IMR-90 (cell line): ENCODE measurements at regions not wholly inside any gene's neighbourhood (a gene's known extent, or its start where the extent isn't known, plus 50 kb on each side); places are given as distances from the start of the nearest gene placed in this dataset.

Experiments used
- ATAC-seq: fragments of 200-7000 bp; cut with Tn5 transposase; 2 replicates; pipeline ENCODE4 v1.9.1; 2020; ENCODE audit warnings: low read depth, mild to moderate bottlenecking, moderate library complexity
- BruUV-seq: library from RNA; stranded (reverse); fragments of 400-500 nt; replicated peaks from 2 replicates; lab custom pipeline; 2021; lab: Mats Ljungman, UMichigan
- CTCF ChIA-PET: fragments of 300-600 bp; formaldehyde crosslinking; extraction: SDS; loops from one replicate; lab custom pipeline; 2021; ENCODE audit warnings: antibody characterized with exemption; lab: Yijun Ruan, JAX
- POLR2A ChIA-PET: fragments of 300-600 bp; sonication (Branson Sonifier 250); formaldehyde crosslinking; loops from one replicate; lab custom pipeline; 2022; ENCODE audit warnings: antibody characterized with exemption; ENCODE audit not compliant: unreplicated experiment; lab: Charles Lee
- DNase-seq: peaks from one replicate; pipeline ENCODE4 v3.0.0; 2013
- H2AFZ ChIP-seq: replicated peaks from 2 replicates; pipeline ENCODE3; 2013; ENCODE audit warnings: low read length, mild to moderate bottlenecking; ENCODE audit not compliant: poor library complexity
- H2AK5ac ChIP-seq: 2 replicates; pipeline ENCODE4 v1.6.1; 2013; ENCODE audit warnings: low read depth, low read length, inconsistent platforms
- H2AK9ac ChIP-seq: replicated peaks from 2 replicates; pipeline ENCODE3; 2013; ENCODE audit warnings: mild to moderate bottlenecking, low read depth, low read length, moderate library complexity; ENCODE audit not compliant: poor library complexity
- H2BK120ac ChIP-seq: 2 replicates; pipeline ENCODE4 v1.6.1; 2013; ENCODE audit warnings: low read depth, low read length, inconsistent platforms
- H2BK15ac ChIP-seq: 3 replicates; pipeline ENCODE4 v1.6.1; 2013; ENCODE audit warnings: low read depth, low read length, inconsistent platforms
- H2BK20ac ChIP-seq: 2 replicates; pipeline ENCODE4 v1.6.1; 2013; ENCODE audit warnings: low read depth, mild to moderate bottlenecking, inconsistent platforms, low read length, moderate library complexity
- H2BK5ac ChIP-seq: 2 replicates; pipeline ENCODE4 v1.6.1; 2013; ENCODE audit warnings: mild to moderate bottlenecking, low read depth, low read length, inconsistent platforms; ENCODE audit not compliant: poor library complexity, severe bottlenecking
- H3K14ac ChIP-seq: replicated peaks from 2 replicates; pipeline ENCODE4 v1.6.1; 2013; ENCODE audit warnings: low read depth, low read length, inconsistent platforms
- H3K18ac ChIP-seq: 2 replicates; pipeline ENCODE4 v1.6.1; 2013; ENCODE audit warnings: low read depth, low read length, control low read depth
- H3K23ac ChIP-seq: 2 replicates; pipeline ENCODE4 v1.6.1; 2013; ENCODE audit warnings: low read depth, low read length, inconsistent platforms
- H3K27ac ChIP-seq: 2 replicates; pipeline ENCODE4 v1.5.1; 2013; ENCODE audit warnings: mild to moderate bottlenecking, control low read depth, low read length; ENCODE audit not compliant: insufficient read depth
- H3K27me3 ChIP-seq: 2 replicates; pipeline ENCODE4 v1.6.1; 2013; ENCODE audit warnings: low read length; ENCODE audit not compliant: control insufficient read depth, insufficient read depth
- H3K36me3 ChIP-seq: 2 replicates; pipeline ENCODE4 v1.6.1; 2013; ENCODE audit warnings: low read length, mixed read lengths; ENCODE audit not compliant: control insufficient read depth, insufficient read depth
- H3K4ac ChIP-seq: 2 replicates; pipeline ENCODE4 v1.6.1; 2013; ENCODE audit warnings: low read depth, low read length, inconsistent platforms
- H3K4me1 ChIP-seq: 2 replicates; pipeline ENCODE4 v1.6.1; 2013; ENCODE audit warnings: low read length, mixed read lengths; ENCODE audit not compliant: control insufficient read depth, insufficient read depth
- H3K4me2 ChIP-seq: 2 replicates; pipeline ENCODE4 v1.6.1; 2013; ENCODE audit warnings: low read depth, mild to moderate bottlenecking, control low read depth, low read length, moderate library complexity
- H3K4me3 ChIP-seq: 2 replicates; pipeline ENCODE4 v1.5.1; 2013; ENCODE audit warnings: low read depth, mild to moderate bottlenecking, control low read depth, low read length, moderate library complexity; ENCODE audit not compliant: insufficient read depth
- H3K56ac ChIP-seq: 2 replicates; pipeline ENCODE4 v1.6.1; 2013; ENCODE audit warnings: low read length, inconsistent platforms; ENCODE audit not compliant: insufficient read depth; ENCODE audit errors: extremely low read depth
- H3K79me1 ChIP-seq, 2 experiments: 2 replicates each; pipeline ENCODE4 v1.6.1; 2013; ENCODE audit warnings: low read length in 2 of 2, inconsistent platforms in 1 of 2, low read depth in 1 of 2
- H3K9ac ChIP-seq: 2 replicates; pipeline ENCODE4 v1.6.1; 2013; ENCODE audit warnings: low read depth, low read length, control low read depth
- H3K9me1 ChIP-seq: 2 replicates; pipeline ENCODE4 v1.6.1; 2013; ENCODE audit warnings: low read length, inconsistent platforms; ENCODE audit not compliant: insufficient read depth
- H3K9me3 ChIP-seq: 2 replicates; pipeline ENCODE4 v1.6.1; 2013; ENCODE audit warnings: low read length; ENCODE audit not compliant: control insufficient read depth, insufficient read depth
- H4K20me1 ChIP-seq: 2 replicates; pipeline ENCODE4 v1.6.1; 2013; ENCODE audit warnings: low read length, inconsistent platforms; ENCODE audit not compliant: insufficient read depth
- H4K5ac ChIP-seq: 2 replicates; pipeline ENCODE4 v1.6.1; 2013; ENCODE audit warnings: mild to moderate bottlenecking, low read depth, low read length, control low read depth
- H4K8ac ChIP-seq, 2 experiments: 2 replicates each; pipeline ENCODE4 v1.6.1; 2013; ENCODE audit warnings: low read depth in 2 of 2, low read length in 2 of 2, control low read depth in 1 of 2, inconsistent platforms in 1 of 2
- H4K91ac ChIP-seq: 2 replicates; pipeline ENCODE4 v1.6.1; 2013; ENCODE audit warnings: low read depth, low read length, inconsistent platforms; ENCODE audit not compliant: insufficient read depth
- BHLHE40 ChIP-seq: fragments of 150-350 bp; IDR thresholded peaks from 2 replicates; pipeline ENCODE4 v1.6.1; 2016; ENCODE audit warnings: mild to moderate bottlenecking, low read depth, low read length
- CEBPB ChIP-seq: IDR thresholded peaks from 2 replicates; pipeline ENCODE4 v1.6.1; 2012; ENCODE audit warnings: low read depth, low read length, improper control_type of control experiment
- CHD1 ChIP-seq: IDR thresholded peaks from 2 replicates; pipeline ENCODE4 v1.6.1; 2012; ENCODE audit warnings: low read depth, low read length, improper control_type of control experiment
- CTCF ChIP-seq: conservative IDR thresholded peaks from 2 replicates; pipeline ENCODE4 v1.5.1; 2012; ENCODE audit warnings: mild to moderate bottlenecking, low read depth, low read length, improper control_type of control experiment
- ELK1 ChIP-seq: fragments of 150-350 bp; IDR thresholded peaks from 2 replicates; pipeline ENCODE4 v1.6.1; 2016; ENCODE audit warnings: low read depth, mild to moderate bottlenecking, low read length, moderate library complexity, borderline replicate concordance
- FOS ChIP-seq: fragments of 150-350 bp; IDR thresholded peaks from 2 replicates; pipeline ENCODE4 v1.6.1; 2016; ENCODE audit warnings: low read depth, low read length
- MAFK ChIP-seq: IDR thresholded peaks from 2 replicates; pipeline ENCODE4 v1.6.1; 2012; ENCODE audit warnings: low read depth, low read length, improper control_type of control experiment
- MAZ ChIP-seq: IDR thresholded peaks from 2 replicates; pipeline ENCODE4 v1.6.1; 2012; ENCODE audit warnings: low read depth, mild to moderate bottlenecking, low read length, improper control_type of control experiment, moderate library complexity, borderline replicate concordance
- MXI1 ChIP-seq: IDR thresholded peaks from 2 replicates; pipeline ENCODE4 v1.6.1; 2012; ENCODE audit warnings: low read depth, mild to moderate bottlenecking, low read length, moderate library complexity, borderline replicate concordance
- NFE2L2 ChIP-seq: fragments of 150-350 bp; IDR thresholded peaks from 2 replicates; pipeline ENCODE4 v1.6.1; 2016; ENCODE audit warnings: low read depth, mild to moderate bottlenecking, low read length
- POLR2A ChIP-seq: IDR thresholded peaks from 2 replicates; pipeline ENCODE4 v1.6.1; 2012; ENCODE audit warnings: mild to moderate bottlenecking, low read depth, low read length
- RAD21 ChIP-seq: IDR thresholded peaks from 2 replicates; pipeline ENCODE4 v1.6.1; 2012; ENCODE audit warnings: low read length, improper control_type of control experiment
- RCOR1 ChIP-seq: IDR thresholded peaks from 2 replicates; pipeline ENCODE4 v1.6.1; 2012; ENCODE audit warnings: mild to moderate bottlenecking, low read length, improper control_type of control experiment; ENCODE audit not compliant: insufficient replicate concordance
- RFX5 ChIP-seq: IDR thresholded peaks from 2 replicates; pipeline ENCODE4 v1.8.0; 2012; ENCODE audit warnings: low read depth, mild to moderate bottlenecking, low read length, moderate library complexity
- SMC3 ChIP-seq: fragments of 150-350 bp; IDR thresholded peaks from 2 replicates; pipeline ENCODE4 v1.6.1; 2016; ENCODE audit warnings: low read depth, mild to moderate bottlenecking, antibody characterized with exemption, low read length, moderate library complexity
- USF2 ChIP-seq: fragments of 150-350 bp; IDR thresholded peaks from 2 replicates; pipeline ENCODE4 v1.6.1; 2017; ENCODE audit warnings: mild to moderate bottlenecking, antibody characterized with exemption, low read length, low read depth
- dilution Hi-C: fragments of 300-500 bp; cut with HindIII; formaldehyde crosslinking; loops from one replicate; pipeline ENCODE4 v1.14.3; 2018; ENCODE audit warnings: low sequenced_read_pairs; ENCODE audit not compliant: unreplicated experiment
- in situ Hi-C: fragments of 300-500 bp; cut with MboI; formaldehyde crosslinking; loops from 3 replicates; pipeline ENCODE4 v1.14.3; 2019; ENCODE audit warnings: low sequenced_read_pairs, inconsistent platforms, mixed read lengths
- intact Hi-C: fragments of 100-400 bp; cut with micrococcal nuclease; formaldehyde crosslinking; loops from 2 replicates; pipeline ENCODE4 v1.10.0; 2022

- Histone ChIP-seq H3K18ac (no peak overlapping the region), H3K36me3 (no peaks in the 10 kb centered on the region), H2BK15ac (no peak overlapping the region), H3K9ac (no peak overlapping the region), H3K14ac (no peak overlapping the region), H2BK5ac (no peak overlapping the region), H3K4me3 (no peak overlapping the region), H2AK5ac (no peak overlapping the region), H3K9me3 (no peaks in the 10 kb centered on the region), H3K27ac (no peak overlapping the region), H3K4me2 (no peak overlapping the region), H4K8ac (no peak overlapping the region), H4K91ac (no peak overlapping the region), H4K20me1 (no peaks in the 10 kb centered on the region), H4K5ac (no peak overlapping the region), H2AK9ac (no peak overlapping the region), H2AFZ (no peak overlapping the region), H3K4ac (no peak overlapping the region), H2BK120ac (no peak overlapping the region), H3K9me1 (no peaks in the 10 kb centered on the region), H3K27me3 (no peaks in the 10 kb centered on the region), H3K23ac (no peak overlapping the region), H3K79me1 (no peaks in the 10 kb centered on the region), H2BK20ac (no peak overlapping the region), H3K4me1 (no peaks in the 10 kb centered on the region), H3K56ac (no peak overlapping the region)
- DNase-seq = no peak
- intact Hi-C loops = no loop called here
- no peak for ATAC-seq
- TF ChIP-seq POLR2A = no peak
- TF ChIP-seq ELK1 = no peak
- no peak for TF ChIP-seq BHLHE40
- no peak for TF ChIP-seq RCOR1
- no peak for TF ChIP-seq SMC3
- TF ChIP-seq RAD21 = no peak
- TF ChIP-seq RFX5 = no peak
- no peak for TF ChIP-seq FOS
- TF ChIP-seq MAFK = no peak
- no peak for TF ChIP-seq CHD1
- TF ChIP-seq MXI1 = no peak
- TF ChIP-seq NFE2L2 = no peak
- TF ChIP-seq MAZ = no peak
- no peak for TF ChIP-seq CEBPB
- no peak for TF ChIP-seq CTCF
- no peak for TF ChIP-seq USF2
- no TSS peak for BruUV-seq
- ChIA-PET CTCF (no interaction called here), POLR2A (no interaction called here)
- dilution Hi-C loops = no loop called here
- in situ Hi-C loops = no loop called here
These were observed 612.8 kb upstream of the FAM174A start for GRCh38 chr5:99922386-99922785.
